ENCODE measurements at regions not wholly inside any gene's neighbourhood (a gene's known extent, or its start where the extent isn't known, plus 50 kb on each side); places are given as distances from the start of the nearest gene placed in this dataset.

DNA sequence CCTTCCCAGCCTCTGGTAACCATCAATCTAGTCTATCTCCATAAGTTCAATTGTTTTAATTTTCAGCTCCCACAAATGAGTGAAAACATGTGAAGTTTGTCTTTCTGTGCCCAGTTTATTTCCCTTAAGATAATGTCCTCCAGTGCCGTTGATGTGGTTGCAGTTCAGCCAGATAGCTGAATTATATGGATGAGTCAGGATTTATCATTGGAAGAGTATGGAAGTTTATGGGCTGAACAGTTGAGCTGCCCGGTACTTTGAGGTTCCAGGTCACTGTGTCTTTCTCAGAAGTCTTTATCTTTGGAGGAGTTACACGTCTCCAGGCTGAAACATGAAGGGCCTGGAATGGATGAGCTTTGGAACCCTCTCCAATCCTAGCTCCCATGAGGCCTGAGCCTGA, 120.1 kb downstream of the ASCL4 start:
- peaks cover 68% of the 10 kb centered on the region for H3K27me3 Mint-ChIP-seq (ENCODE audit: low read depth)
- H3K9me3 Mint-ChIP-seq: no peaks in the 10 kb centered on the region
- no peak for TF ChIP-seq CTCF (conservative IDR thresholded peaks at IDR 0.05)
- no peak overlapping the region for H3K27ac Mint-ChIP-seq (ENCODE audit: unreplicated experiment)
- DNase-seq (ENCODE audit: low read depth, low spot score): no peak
- no peak overlapping the region for H3K4me3 Mint-ChIP-seq
- no peaks in the 10 kb centered on the region for H3K4me1 Mint-ChIP-seq
- no peaks in the 10 kb centered on the region for H3K36me3 Mint-ChIP-seq (ENCODE audit: low read depth)

- no peaks in the 10 kb centered on the region for H3K9me3 Mint-ChIP-seq
- no peaks in the 10 kb centered on the region for H3K36me3 Mint-ChIP-seq (ENCODE audit: low read depth)
- no peaks in the 10 kb centered on the region for H3K4me1 Mint-ChIP-seq
- TF ChIP-seq CTCF (conservative IDR thresholded peaks at IDR 0.05): no peak
- no peak overlapping the region for H3K27ac Mint-ChIP-seq (ENCODE audit: unreplicated experiment)
- peaks cover 71% of the 10 kb centered on the region for H3K27me3 Mint-ChIP-seq (ENCODE audit: low read depth)
- DNase-seq (ENCODE audit: low read depth, low spot score): no peak
- no peak overlapping the region for H3K4me3 Mint-ChIP-seq
Measured at GRCh38 chr12:107895966-107896365, 121.5 kb downstream of the ASCL4 start.

- no peaks in the 10 kb centered on the region for H3K36me3 Mint-ChIP-seq (ENCODE audit: low read depth)
- no peak overlapping the region for H3K4me3 Mint-ChIP-seq
Measured at GRCh38 chr12:107900588-107900987, 126.1 kb downstream of the ASCL4 start.

GRCh38 chr12:107903341-107904061, 129.0 kb downstream of the ASCL4 start:
- Mint-ChIP-seq H3K4me3 (peak overlapping the region; percentile 73), H3K27me3 (ENCODE audit: low read depth) (peaks cover 98% of the 10 kb centered on the region), H3K36me3 (ENCODE audit: low read depth) (no peaks in the 10 kb centered on the region), H3K4me1 (no peaks in the 10 kb centered on the region), H3K9me3 (no peaks in the 10 kb centered on the region), H3K27ac (ENCODE audit: unreplicated experiment) (no peak overlapping the region)
- TF ChIP-seq CTCF (conservative IDR thresholded peaks at IDR 0.05): no peak
- DNase-seq (ENCODE audit: low read depth, low spot score): peak; percentile 36

More at GRCh38 chr12:107900588-107900987, 126.1 kb downstream of the ASCL4 start:
- H3K9me3 Mint-ChIP-seq: no peaks in the 10 kb centered on the region
- TF ChIP-seq CTCF (conservative IDR thresholded peaks at IDR 0.05): no peak
- H3K27me3 Mint-ChIP-seq (ENCODE audit: low read depth): peaks cover 91% of the 10 kb centered on the region
- no peak overlapping the region for H3K27ac Mint-ChIP-seq (ENCODE audit: unreplicated experiment)
- H3K4me1 Mint-ChIP-seq: no peaks in the 10 kb centered on the region
- no peak for DNase-seq (ENCODE audit: low read depth, low spot score)

GRCh38 chr12:107906707-107907106, 132.2 kb downstream of the ASCL4 start:
- Mint-ChIP-seq H3K27ac (ENCODE audit: unreplicated experiment) (no peak overlapping the region), H3K4me3 (no peak overlapping the region), H3K4me1 (no peaks in the 10 kb centered on the region), H3K36me3 (ENCODE audit: low read depth) (no peaks in the 10 kb centered on the region), H3K9me3 (no peaks in the 10 kb centered on the region), H3K27me3 (ENCODE audit: low read depth) (peaks cover 94% of the 10 kb centered on the region)
- TF ChIP-seq CTCF (conservative IDR thresholded peaks at IDR 0.05): no peak
- DNase-seq (ENCODE audit: low read depth, low spot score): no peak
